C4-2B (cell line): ENCODE measurements at regions not wholly inside any gene's neighbourhood (a gene's known extent, or its start where the extent isn't known, plus 50 kb on each side); places are given as distances from the start of the nearest gene placed in this dataset.

Source experiments
- H3K27ac ChIP-seq: fragments of 450-650 bp; 2 replicates; pipeline ENCODE4 v1.5.1; 2017
- ZFX ChIP-seq: fragments of 450-650 bp; IDR thresholded peaks from 2 replicates; pipeline ENCODE4 v1.6.1; 2017
- TF ChIP-seq, protein P1 (sequence below): fragments of 450-650 bp; conservative IDR thresholded peaks from 2 replicates; pipeline ENCODE4 v1.5.1; 2017; ENCODE audit warnings: mild to moderate bottlenecking

GRCh38 chr7:10022480-10022879 is 951.2 kb upstream of the PHF14 start:
- TF ChIP-seq ZFX: no peak
- TF ChIP-seq, protein P1, sequence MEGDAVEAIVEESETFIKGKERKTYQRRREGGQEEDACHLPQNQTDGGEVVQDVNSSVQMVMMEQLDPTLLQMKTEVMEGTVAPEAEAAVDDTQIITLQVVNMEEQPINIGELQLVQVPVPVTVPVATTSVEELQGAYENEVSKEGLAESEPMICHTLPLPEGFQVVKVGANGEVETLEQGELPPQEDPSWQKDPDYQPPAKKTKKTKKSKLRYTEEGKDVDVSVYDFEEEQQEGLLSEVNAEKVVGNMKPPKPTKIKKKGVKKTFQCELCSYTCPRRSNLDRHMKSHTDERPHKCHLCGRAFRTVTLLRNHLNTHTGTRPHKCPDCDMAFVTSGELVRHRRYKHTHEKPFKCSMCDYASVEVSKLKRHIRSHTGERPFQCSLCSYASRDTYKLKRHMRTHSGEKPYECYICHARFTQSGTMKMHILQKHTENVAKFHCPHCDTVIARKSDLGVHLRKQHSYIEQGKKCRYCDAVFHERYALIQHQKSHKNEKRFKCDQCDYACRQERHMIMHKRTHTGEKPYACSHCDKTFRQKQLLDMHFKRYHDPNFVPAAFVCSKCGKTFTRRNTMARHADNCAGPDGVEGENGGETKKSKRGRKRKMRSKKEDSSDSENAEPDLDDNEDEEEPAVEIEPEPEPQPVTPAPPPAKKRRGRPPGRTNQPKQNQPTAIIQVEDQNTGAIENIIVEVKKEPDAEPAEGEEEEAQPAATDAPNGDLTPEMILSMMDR: no peak
- H3K27ac ChIP-seq: no peak overlapping the region

GRCh38 chr7:10022957-10023356 is 950.7 kb upstream of the PHF14 start:
- TF ChIP-seq ZFX: no peak
- TF ChIP-seq, protein P1: peak; percentile 76
- H3K27ac ChIP-seq: no peak overlapping the region

- H3K27ac ChIP-seq: no peak overlapping the region
- TF ChIP-seq ZFX: no peak
- TF ChIP-seq, protein P1: no peak
These were observed 938.7 kb upstream of the PHF14 start for GRCh38 chr7:10034843-10035556.

- no peak for TF ChIP-seq ZFX
- TF ChIP-seq, protein P1: no peak
- no peak overlapping the region for H3K27ac ChIP-seq
These were observed 937.0 kb upstream of the PHF14 start for GRCh38 chr7:10036693-10037092.

DNA sequence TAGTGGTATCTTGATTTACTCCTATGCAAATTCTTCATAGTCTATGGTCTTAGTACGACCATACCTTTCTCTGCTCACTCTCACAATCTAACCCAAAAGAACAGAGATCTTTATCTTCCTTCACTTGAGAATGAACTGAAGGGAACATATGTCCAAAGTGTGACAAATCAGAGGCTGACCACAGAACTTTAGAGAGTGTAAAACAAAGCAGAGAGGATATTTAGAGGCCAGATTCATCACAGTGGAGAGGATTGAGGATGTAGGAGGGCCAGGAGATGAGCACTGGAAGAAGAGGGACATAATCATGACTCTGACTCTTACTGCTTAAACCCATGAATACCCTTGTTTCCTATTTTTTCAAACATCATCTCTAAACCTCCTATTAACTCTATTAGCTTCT is 935.3 kb upstream of the PHF14 start:
- no peak overlapping the region for H3K27ac ChIP-seq
- TF ChIP-seq, protein P1: no peak
- no peak for TF ChIP-seq ZFX

DNA sequence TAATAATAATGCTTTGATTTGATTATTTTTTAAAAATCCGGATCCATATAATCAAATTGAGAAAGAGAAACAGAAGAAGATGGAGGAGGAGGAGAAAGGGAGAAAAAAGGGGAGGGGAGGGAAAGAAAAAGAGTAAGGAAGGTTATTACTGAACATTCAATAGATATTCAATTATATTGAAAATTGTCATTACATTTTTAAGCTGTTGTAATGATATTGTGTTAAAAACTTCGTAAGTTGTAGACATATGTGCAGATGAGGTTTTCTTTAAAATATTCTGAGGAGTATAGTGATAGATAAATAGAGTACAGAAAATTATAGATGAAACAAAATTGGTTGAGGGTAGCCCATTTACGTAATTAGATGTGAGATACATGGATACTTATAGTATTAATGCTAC is 933.0 kb upstream of the PHF14 start:
- no peak overlapping the region for H3K27ac ChIP-seq
- TF ChIP-seq, protein P1: no peak
- TF ChIP-seq ZFX: no peak

DNA sequence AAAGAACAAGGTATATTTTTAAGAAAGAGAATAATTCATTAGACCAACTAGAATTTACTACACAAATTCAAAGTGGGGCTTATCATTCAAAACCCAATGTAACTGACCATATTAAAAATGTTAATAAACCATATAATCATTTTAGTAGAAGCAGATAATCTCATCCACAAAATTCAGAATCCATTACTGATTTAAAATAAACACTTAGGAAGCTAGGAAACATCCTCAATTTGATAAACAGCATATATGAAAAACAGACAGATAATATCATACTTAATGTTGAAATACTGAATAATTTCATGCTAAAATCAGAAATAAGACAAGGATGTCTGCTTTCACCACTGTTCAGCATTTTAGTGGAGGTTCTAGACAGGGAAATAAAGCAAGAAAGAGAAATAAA is 902.8 kb upstream of the PHF14 start:
- no peak overlapping the region for H3K27ac ChIP-seq
- TF ChIP-seq ZFX: no peak
- TF ChIP-seq, protein P1: no peak
